Keratinocyte (primary cell): ENCODE measurements at regions not wholly inside any gene's neighbourhood (a gene's known extent, or its start where the extent isn't known, plus 50 kb on each side); places are given as distances from the start of the nearest gene placed in this dataset.

Experiments
- CTCF ChIP-seq, 3 experiments: IDR thresholded peaks in 1 of 3; conservative IDR thresholded peaks in 1 of 3; optimal IDR thresholded peaks in 1 of 3; 2 replicates in 2 of 3; 3 replicates in 1 of 3; pipeline versions ENCODE3 to v1.5.1; 2011; ENCODE audit warnings: low read length in 3 of 3, mild to moderate bottlenecking in 3 of 3, moderate library complexity in 2 of 3, control low read depth in 1 of 3, inconsistent platforms in 1 of 3; ENCODE audit not compliant: insufficient read depth in 2 of 3; ENCODE audit errors: extremely low read depth in 1 of 3
- EZH2 ChIP-seq: IDR thresholded peaks from one replicate; pipeline ENCODE4 v1.6.1; 2012; ENCODE audit warnings: inconsistent platforms, mild to moderate bottlenecking, low read length, moderate library complexity

GRCh38 chr6:144578385-144579350 is 293.5 kb downstream of the UTRN start:
- no peak for TF ChIP-seq CTCF (optimal IDR thresholded peaks at IDR 0.05 in 1 of 3, IDR thresholded peaks at IDR 0.05 in 1 of 3, conservative IDR thresholded peaks at IDR 0.05 in 1 of 3; ENCODE audit: extremely low read depth in 1 of 3, insufficient read depth in 2 of 3, low read length in 3 of 3)
- TF ChIP-seq EZH2 = no peak
